ENCODE measurements at regions not wholly inside any gene's neighbourhood (a gene's known extent, or its start where the extent isn't known, plus 50 kb on each side); places are given as distances from the start of the nearest gene placed in this dataset.

DNA sequence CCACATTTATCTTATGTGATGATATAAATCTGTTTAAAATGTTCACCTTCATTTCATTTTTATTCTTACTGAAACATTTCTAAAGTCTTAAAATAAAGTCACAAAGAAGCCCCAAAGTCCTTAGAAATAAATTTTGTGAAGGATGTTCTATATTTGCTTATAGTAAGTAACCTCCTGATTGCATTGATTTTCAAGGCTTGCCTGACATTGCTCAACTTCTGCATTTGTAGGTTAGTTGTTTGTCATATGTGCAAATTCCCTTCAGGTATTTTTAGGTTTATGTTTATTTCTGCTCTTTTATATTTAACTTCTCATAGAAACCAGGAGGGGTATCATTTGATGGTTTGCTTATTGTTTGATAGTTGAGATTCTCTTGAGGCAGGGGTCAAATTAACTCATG lies 417.8 kb downstream of the ARL4A start:
- TF ChIP-seq POLR2A (IDR thresholded peaks at IDR 0.05; ENCODE audit: low read depth, low read length) (no peak), EZH2 (IDR thresholded peaks at IDR 0.05; ENCODE audit: borderline replicate concordance, low read depth, low read length, severe bottlenecking) (no peak), FOS (IDR thresholded peaks at IDR 0.05; ENCODE audit: borderline replicate concordance, insufficient read depth, low read length) (no peak), POLR2AphosphoS5 (IDR thresholded peaks at IDR 0.05; ENCODE audit: insufficient read depth, low read depth, low read length) (no peak)
- TF ChIP-seq, protein P1, sequence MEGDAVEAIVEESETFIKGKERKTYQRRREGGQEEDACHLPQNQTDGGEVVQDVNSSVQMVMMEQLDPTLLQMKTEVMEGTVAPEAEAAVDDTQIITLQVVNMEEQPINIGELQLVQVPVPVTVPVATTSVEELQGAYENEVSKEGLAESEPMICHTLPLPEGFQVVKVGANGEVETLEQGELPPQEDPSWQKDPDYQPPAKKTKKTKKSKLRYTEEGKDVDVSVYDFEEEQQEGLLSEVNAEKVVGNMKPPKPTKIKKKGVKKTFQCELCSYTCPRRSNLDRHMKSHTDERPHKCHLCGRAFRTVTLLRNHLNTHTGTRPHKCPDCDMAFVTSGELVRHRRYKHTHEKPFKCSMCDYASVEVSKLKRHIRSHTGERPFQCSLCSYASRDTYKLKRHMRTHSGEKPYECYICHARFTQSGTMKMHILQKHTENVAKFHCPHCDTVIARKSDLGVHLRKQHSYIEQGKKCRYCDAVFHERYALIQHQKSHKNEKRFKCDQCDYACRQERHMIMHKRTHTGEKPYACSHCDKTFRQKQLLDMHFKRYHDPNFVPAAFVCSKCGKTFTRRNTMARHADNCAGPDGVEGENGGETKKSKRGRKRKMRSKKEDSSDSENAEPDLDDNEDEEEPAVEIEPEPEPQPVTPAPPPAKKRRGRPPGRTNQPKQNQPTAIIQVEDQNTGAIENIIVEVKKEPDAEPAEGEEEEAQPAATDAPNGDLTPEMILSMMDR (IDR thresholded peaks at IDR 0.05; ENCODE audit: extremely low read depth in 1 of 2, insufficient read depth in 1 of 2, low read depth in 1 of 2, low read length in 2 of 2), result no peak
- TF ChIP-seq, protein P2, sequence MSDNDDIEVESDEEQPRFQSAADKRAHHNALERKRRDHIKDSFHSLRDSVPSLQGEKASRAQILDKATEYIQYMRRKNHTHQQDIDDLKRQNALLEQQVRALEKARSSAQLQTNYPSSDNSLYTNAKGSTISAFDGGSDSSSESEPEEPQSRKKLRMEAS (IDR thresholded peaks at IDR 0.05; ENCODE audit: insufficient read depth, insufficient read length), result no peak

Data from endothelial cell of umbilical vein (primary cell).